Left ventricle myocardium inferior (tissue), 1 donor: ENCODE measurements at regions not wholly inside any gene's neighbourhood (a gene's known extent, or its start where the extent isn't known, plus 50 kb on each side); places are given as distances from the start of the nearest gene placed in this dataset.

Experiments
- DNase-seq: peaks from one replicate; pipeline ENCODE4 v3.0.0-alpha.2; 2020
- H3K27ac ChIP-seq: fragments of 200-600 bp; replicated peaks from 2 replicates; pipeline ENCODE4 v1.8.0; 2021
- H3K27me3 ChIP-seq: fragments of 200-600 bp; 2 replicates; pipeline ENCODE4 v1.8.0; 2021; ENCODE audit warnings: low read depth
- H3K36me3 ChIP-seq: fragments of 200-600 bp; 2 replicates; pipeline ENCODE4 v1.8.0; 2021
- H3K4me1 ChIP-seq: fragments of 200-600 bp; 2 replicates; pipeline ENCODE4 v1.8.0; 2021
- H3K4me3 ChIP-seq: fragments of 200-600 bp; 2 replicates; pipeline ENCODE4 v1.8.0; 2021; ENCODE audit warnings: mild to moderate bottlenecking, moderate library complexity
- H3K9me3 ChIP-seq: fragments of 200-600 bp; replicated peaks from 2 replicates; pipeline ENCODE4 v1.8.0; 2021
- intact Hi-C: fragments of 100-400 bp; cut with micrococcal nuclease; formaldehyde crosslinking; loops from one replicate; pipeline ENCODE4 v1.11.0; 2022
- TF ChIP-seq, protein P1 (sequence below): fragments of 200-600 bp; IDR thresholded peaks from 2 replicates; pipeline ENCODE4 v1.8.0; 2021; ENCODE audit warnings: antibody characterized with exemption, mild to moderate bottlenecking, borderline replicate concordance
- donor health status: DM: no; HTN: yes; CAD: no; lungs with severe emphysema.

DNA sequence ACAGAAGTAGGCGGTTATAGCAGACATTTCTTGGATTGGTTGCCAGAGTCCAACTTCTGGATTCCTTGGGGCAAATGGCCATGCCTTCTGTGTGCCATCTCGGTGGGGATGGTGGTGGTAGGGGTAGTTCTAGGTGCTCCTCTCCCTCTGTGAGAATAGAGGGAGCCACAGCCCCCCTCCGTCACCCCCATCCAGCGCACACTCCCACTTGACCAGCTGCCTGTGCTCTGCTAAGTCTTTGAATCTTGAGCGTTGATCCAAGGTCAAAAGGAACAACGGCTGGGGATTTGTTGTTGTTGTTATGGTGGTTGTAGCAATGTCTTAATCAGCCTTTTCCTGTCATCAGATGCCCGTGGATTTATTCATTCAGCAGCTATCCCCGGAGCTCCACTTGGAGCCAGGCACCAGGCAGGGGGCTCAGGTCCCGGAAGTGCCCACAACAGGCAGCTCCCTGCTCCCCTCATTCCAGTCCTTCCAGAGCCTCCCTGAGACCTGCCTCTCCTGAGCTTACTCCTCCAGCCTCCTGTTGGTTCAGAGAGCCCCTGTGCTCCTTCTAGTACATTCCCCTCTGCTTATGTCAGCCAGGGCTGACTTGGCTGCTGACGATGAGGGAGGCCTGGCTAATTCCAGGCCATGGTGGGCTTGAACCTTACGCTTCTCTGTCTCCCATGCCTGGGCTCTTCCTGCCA, 146.6 kb upstream of the WNT4 start:
- Histone ChIP-seq H3K27ac (no peak overlapping the region), H3K4me1 (no peaks in the 10 kb centered on the region), H3K9me3 (peaks cover 8% of the 10 kb centered on the region), H3K36me3 (no peaks in the 10 kb centered on the region), H3K27me3 (peaks cover 67% of the 10 kb centered on the region), H3K4me3 (no peak overlapping the region)
- intact Hi-C loops, result no loop called here
- no peak for DNase-seq
- TF ChIP-seq, protein P1, sequence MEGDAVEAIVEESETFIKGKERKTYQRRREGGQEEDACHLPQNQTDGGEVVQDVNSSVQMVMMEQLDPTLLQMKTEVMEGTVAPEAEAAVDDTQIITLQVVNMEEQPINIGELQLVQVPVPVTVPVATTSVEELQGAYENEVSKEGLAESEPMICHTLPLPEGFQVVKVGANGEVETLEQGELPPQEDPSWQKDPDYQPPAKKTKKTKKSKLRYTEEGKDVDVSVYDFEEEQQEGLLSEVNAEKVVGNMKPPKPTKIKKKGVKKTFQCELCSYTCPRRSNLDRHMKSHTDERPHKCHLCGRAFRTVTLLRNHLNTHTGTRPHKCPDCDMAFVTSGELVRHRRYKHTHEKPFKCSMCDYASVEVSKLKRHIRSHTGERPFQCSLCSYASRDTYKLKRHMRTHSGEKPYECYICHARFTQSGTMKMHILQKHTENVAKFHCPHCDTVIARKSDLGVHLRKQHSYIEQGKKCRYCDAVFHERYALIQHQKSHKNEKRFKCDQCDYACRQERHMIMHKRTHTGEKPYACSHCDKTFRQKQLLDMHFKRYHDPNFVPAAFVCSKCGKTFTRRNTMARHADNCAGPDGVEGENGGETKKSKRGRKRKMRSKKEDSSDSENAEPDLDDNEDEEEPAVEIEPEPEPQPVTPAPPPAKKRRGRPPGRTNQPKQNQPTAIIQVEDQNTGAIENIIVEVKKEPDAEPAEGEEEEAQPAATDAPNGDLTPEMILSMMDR, result no peak

DNA sequence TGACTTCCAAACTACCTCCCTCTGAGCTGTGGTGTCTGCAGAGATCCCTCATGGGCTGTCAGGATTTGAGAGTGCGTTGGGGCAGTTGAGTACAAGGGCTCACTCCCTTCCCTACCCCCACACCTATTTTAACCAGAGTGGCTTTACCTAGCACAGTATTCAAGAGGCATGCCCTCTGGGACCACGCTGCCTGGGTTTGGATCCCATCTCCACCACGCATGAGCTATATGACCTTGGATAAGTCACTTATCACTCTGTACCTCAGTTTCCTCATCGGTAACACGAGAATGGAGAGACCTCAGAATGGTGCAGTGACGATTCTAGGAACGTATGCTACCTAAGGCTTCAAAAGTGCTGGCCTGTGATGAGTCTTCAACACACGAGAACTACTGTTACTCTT, 147.3 kb upstream of the WNT4 start:
- no peak overlapping the region for H3K4me3 ChIP-seq
- H3K4me1 ChIP-seq, result no peaks in the 10 kb centered on the region
- DNase-seq, result no peak
- peaks cover 11% of the 10 kb centered on the region for H3K9me3 ChIP-seq
- no peaks in the 10 kb centered on the region for H3K36me3 ChIP-seq
- TF ChIP-seq, protein P1, result no peak
- peaks cover 67% of the 10 kb centered on the region for H3K27me3 ChIP-seq
- intact Hi-C loops, result no loop called here
- no peak overlapping the region for H3K27ac ChIP-seq

DNA sequence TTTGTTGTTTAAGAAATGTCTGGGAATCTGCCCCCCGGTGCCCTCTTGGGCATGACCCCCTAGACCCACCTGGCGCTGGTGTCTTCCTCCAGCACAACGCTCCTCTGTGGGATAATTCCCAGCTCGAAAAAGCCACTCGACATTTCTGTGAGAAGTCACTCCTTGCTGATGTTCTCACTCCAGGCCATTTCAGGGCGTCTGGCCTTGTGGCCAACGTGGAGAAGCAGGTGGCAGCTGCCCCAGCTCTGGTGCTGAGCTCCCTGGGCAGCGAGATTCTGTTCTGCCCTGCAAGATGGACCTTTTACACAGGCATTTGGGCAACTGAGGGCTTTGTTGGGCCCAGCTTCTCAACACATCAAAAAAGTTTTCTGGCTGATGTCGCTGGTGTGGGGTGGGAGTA, 147.7 kb upstream of the WNT4 start:
- TF ChIP-seq, protein P1, result no peak
- Histone ChIP-seq H3K36me3 (no peaks in the 10 kb centered on the region), H3K4me3 (no peak overlapping the region), H3K27me3 (peaks cover 67% of the 10 kb centered on the region), H3K27ac (no peak overlapping the region), H3K9me3 (peaks cover 11% of the 10 kb centered on the region), H3K4me1 (no peaks in the 10 kb centered on the region)
- DNase-seq, result no peak
- intact Hi-C loops, result no loop called here

DNA sequence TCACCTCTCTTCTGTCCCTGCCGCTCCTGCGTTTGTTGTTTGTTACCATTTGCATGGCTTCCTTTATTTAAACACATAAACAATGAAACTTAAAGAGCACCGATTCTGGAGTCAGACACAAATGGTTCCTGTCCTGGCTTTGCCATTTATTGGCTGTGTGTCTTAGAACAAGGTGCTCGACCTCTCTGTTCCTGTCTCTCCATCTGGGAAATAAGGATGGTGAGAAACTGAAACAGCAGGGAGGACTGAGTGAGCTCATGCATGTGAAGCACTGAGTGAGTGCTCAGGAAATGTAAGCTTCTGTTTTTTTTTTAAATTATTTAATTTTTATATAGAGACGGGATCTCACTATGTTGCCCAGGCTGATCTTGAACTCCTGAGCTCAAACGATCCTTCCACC, 148.2 kb upstream of the WNT4 start:
- Histone ChIP-seq H3K36me3 (no peaks in the 10 kb centered on the region), H3K4me1 (no peaks in the 10 kb centered on the region), H3K4me3 (no peak overlapping the region), H3K9me3 (peaks cover 11% of the 10 kb centered on the region), H3K27ac (no peak overlapping the region), H3K27me3 (peaks cover 67% of the 10 kb centered on the region)
- DNase-seq, result no peak
- TF ChIP-seq, protein P1, result no peak
- intact Hi-C loops, result no loop called here

DNA sequence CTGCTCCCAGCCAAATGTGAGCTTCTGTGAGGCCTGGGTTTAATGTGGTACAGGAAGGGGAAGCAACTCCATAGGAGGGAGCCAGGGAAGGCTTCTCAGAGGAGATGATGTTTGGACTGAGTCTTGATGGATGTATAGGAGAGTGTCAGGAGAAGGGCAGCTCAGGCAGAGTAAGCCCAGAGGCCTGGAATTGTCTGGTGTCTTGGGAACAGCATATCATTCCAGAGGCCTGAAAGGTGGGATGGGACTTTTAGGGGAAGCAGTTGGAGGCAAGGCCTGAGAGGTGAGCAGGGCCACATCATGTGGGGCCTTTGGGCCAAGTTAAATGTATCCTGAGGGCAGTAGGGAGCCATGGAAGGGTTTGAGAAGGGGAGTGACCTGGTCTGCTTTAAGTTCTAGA, 148.6 kb upstream of the WNT4 start:
- peaks cover 11% of the 10 kb centered on the region for H3K9me3 ChIP-seq
- DNase-seq, result no peak
- H3K27me3 ChIP-seq, result peaks cover 67% of the 10 kb centered on the region
- H3K4me3 ChIP-seq, result no peak overlapping the region
- no peaks in the 10 kb centered on the region for H3K36me3 ChIP-seq
- intact Hi-C loops, result no loop called here
- no peak overlapping the region for H3K27ac ChIP-seq
- H3K4me1 ChIP-seq, result no peaks in the 10 kb centered on the region
- TF ChIP-seq, protein P1, result no peak
